HG03460 (cell line): ENCODE measurements at regions not wholly inside any gene's neighbourhood (a gene's known extent, or its start where the extent isn't known, plus 50 kb on each side); places are given as distances from the start of the nearest gene placed in this dataset.

Experiments used
- ATAC-seq: cut with Tn5 transposase; IDR thresholded peaks from one replicate; pipeline ENCODE4 v1.9.1; 2021; ENCODE audit not compliant: unreplicated experiment

DNA sequence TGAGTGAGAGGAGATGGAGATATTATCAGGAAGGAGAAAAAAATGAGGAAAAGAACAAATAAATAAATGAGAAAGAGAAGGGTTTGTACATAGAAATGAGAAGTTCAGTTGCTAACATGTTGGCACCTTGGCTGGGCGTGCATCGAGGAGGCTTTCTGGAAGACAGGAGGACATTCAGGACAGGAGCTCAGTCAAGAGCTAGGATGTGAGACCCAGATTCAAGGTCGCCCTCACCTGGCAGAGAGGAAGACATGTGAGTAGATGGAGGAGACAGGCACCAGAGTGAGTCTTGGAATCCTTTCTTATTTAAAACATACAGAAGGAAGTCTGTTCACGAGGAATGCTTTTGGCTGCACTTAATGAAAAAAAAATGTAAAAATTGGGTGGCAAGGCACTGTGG, 640.9 kb downstream of the NPHP4 start:
- no peak for ATAC-seq

- ATAC-seq, result no peak
These were observed 642.7 kb downstream of the NPHP4 start for GRCh38 chr1:5349526-5349925.

DNA sequence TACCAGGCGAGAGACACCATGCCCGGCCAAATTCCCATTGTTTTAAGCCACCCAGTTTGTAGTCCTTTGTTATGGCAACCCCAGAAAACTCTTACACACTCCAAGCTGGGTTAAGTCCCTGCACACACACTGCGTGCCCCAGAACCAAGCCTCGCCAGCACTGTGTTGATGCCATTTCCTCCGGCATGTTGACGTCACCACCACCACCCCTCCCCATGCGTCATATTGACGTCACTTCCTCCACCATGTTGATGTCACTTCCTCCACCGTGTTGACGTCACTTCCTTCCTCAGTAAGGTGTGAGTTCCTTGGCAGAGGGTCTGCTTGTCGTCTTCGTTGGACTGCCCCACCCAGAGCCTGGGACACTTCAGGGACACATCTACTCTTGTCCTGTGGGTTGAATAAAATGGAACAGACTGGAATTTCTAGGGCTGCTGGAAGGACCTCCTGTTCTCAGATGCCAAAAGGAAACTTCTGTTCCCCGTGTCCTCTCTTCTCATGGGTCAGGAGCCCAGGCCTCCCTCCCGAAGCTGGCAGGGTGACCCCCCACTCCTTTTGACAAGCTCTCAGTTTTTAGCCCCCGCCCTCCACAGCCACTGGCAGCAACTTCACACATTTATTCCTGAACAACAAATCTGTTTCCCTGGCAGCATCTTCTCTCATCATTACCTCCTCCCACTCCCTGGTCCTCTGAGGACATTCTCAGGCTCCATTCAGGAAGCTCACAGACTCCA, 643.3 kb downstream of the NPHP4 start:
- no peak for ATAC-seq

- no peak for ATAC-seq
These were observed 644.5 kb downstream of the NPHP4 start for GRCh38 chr1:5347726-5348125.

- no peak for ATAC-seq
These were observed 646.7 kb downstream of the NPHP4 start for GRCh38 chr1:5345556-5345955.

- no peak for ATAC-seq
These were observed 648.8 kb downstream of the NPHP4 start for GRCh38 chr1:5343256-5344020.

DNA sequence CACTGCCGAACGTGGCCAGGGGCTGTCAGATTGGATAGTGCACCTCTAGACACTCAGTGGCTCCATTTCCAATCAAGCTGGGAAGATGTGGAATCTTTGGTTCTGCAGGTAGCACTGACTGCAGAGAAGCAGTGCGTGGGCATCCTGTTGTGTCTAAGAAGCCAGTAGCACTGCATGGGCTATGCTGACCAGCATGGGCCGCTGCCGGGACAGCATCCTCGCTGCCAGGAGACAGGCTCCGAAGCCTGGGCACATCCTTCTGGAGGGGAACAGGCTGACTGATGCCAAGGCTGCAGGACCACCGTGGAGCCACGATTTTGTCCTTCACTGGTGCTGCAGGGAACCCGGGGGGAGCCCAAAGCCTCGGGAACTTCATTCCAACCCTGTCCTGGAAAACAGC, 649.4 kb downstream of the NPHP4 start:
- no peak for ATAC-seq

GRCh38 chr1:5342172-5342571, 650.1 kb downstream of the NPHP4 start:
- no peak for ATAC-seq

DNA sequence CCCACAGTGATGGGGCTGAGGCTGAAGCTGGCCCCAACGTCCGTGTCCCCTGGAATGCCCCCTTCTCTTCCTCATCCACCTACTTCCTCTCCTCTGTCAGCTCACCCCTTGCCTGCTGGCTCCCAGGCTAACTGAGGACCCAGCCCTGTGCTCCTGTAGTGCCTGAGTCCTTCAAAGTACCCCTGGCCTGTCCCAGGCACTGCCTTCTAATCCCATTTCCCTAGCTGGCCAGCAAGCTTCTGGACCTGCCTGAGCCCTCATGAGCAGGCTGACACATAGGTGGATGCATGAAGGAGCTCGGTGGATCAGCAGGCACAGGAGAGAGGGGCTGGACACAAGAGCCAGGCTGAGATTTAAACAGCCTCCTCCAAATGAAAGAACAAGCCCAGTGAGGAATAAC, 650.8 kb downstream of the NPHP4 start:
- ATAC-seq, result no peak

DNA sequence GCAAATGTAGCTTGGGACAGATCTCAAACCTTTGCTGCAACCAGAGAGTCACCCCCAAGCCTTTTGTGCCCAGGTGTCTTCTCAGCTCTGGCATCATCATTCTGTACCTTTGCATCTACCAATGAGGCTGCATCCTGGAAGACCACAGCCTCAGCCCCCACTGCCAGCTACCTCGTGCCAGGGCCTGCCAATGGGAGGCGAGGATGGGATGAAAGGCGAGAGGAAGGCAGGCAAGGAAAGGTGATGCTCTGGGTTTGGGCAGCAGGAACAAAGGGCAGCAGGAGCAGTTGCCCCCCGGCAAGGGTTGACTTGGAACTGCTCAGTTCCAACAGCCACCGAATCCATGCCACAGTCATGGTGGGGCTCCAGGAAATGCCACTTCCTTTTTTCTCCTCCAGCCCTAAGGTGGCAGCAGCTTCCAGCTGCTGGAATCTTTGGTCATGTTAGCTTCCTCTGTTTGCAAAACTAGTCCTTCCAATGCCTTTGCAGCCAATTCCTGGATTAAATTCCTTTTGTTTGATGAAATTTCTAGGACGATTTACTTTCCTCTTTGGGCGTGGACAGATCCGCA, 651.6 kb downstream of the NPHP4 start:
- no peak for ATAC-seq

- ATAC-seq, result no peak
These were observed 653.8 kb downstream of the NPHP4 start for GRCh38 chr1:5338466-5338865.

- no peak for ATAC-seq
These were observed 658.9 kb downstream of the NPHP4 start for GRCh38 chr1:5333291-5333690.

GRCh38 chr1:5331101-5331500, 661.1 kb downstream of the NPHP4 start:
- ATAC-seq, result no peak

GRCh38 chr1:5329068-5329739, 663.0 kb downstream of the NPHP4 start:
- ATAC-seq, result no peak

- no peak for ATAC-seq
These were observed 667.3 kb downstream of the NPHP4 start for GRCh38 chr1:5324883-5325282.

GRCh38 chr1:5318143-5318816, 663.9 kb downstream of the AJAP1 start:
- ATAC-seq, result no peak

DNA sequence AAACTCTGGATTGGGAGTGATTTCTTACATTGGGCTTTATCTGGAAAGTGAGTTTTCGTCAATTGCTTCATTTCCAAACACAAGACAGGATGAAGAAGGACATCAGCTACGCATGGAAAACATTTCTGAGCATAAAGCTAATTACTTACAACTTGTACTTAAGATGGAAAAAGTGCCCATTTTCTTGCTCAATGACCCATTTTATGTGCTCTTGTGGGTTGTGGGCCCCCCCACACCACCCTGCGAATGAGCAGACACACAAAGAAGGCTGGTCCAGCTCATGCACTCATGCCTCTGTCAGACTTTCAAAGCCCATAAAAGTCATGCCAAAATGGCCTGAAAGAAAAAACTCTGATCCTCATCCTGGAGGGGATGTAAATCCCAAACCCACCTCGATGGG, 663.0 kb downstream of the AJAP1 start:
- ATAC-seq, result no peak

DNA sequence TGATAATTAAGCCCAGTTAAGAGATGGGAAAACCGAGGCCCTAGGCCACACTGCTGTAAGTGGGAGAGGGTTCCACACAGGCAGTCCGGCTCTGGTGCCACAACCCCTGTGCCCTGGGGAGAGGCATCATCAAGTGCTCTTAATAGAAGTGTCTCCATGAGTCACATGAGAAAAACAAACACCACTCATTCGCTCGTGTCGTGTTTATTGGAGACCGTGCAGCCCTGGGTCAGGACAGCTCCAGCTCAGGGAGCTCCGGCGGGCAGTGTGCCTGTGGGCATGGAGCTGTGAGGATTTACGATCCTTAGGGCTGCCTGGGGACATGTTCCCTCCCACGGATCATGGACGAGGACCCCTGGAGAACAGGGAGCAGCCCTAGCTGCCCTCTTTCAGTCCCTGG, 658.5 kb downstream of the AJAP1 start:
- ATAC-seq, result no peak

GRCh38 chr1:5312293-5312674, 657.9 kb downstream of the AJAP1 start:
- no peak for ATAC-seq

DNA sequence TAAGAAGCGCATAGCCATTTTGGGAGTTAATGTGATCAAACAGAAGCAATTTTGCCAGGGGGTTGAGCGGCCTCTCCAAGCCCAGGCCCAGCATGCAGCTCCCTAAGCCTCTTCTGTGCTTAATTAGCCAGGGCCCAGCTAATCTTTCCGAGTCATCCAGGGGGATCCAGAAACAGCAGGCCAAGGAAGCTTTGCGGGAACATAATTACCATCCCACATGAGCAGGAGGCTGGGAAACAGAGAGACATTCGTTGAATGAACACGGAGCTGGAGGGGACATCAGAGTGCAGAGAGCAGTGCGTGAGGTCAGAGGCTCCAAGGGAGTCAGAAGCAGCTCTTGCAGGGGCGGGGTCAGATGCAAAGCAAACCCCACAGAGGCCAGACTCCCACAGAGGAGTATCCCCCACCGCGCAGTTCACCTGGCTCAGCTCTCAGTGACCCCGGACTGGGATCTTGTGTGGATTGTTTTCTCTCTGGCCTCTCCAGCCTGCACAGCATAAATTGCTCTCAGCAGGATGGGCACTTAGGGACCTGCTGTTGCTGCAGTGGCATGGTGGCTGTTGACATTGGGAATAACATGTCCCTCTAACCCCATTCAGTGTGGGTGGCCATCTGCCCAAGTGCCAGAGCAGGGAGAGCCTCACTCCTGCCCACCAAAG, 657.4 kb downstream of the AJAP1 start:
- no peak for ATAC-seq

DNA sequence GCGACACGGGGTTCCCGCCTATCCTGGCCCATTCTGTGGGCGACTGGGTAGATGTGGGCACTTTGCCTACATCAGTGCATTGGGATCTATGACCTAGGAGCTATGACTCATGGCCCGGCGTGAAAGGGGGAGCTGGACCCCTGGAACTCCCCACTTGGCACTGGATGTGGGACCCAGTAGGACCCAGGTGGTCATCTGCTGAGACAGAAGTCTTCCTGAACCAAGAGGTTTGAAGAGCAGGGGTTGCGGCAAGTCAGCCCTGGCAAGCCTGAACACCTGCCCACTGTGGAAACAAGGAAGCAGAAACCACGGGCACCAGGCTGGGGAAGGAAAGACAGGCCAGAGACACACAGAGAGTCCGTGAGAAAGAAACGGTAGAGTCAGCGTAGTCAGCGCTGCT, 656.7 kb downstream of the AJAP1 start:
- no peak for ATAC-seq
